AG04450 (cell line): ENCODE measurements at regions not wholly inside any gene's neighbourhood (a gene's known extent, or its start where the extent isn't known, plus 50 kb on each side); places are given as distances from the start of the nearest gene placed in this dataset.

Experiments
- CTCF ChIA-PET: fragments of 300-600, 350-600 bp; formaldehyde crosslinking; extraction: SDS; loops from one replicate; lab custom pipeline; 2022; ENCODE audit warnings: antibody characterized with exemption, inconsistent platforms; lab: Charles Lee
- POLR2A ChIA-PET: fragments of 350-600 bp; formaldehyde crosslinking; extraction: SDS; loops from one replicate; lab custom pipeline; 2021; ENCODE audit warnings: antibody characterized with exemption, inconsistent platforms; lab: Yijun Ruan, JAX
- DNase-seq: peaks from one replicate; pipeline ENCODE4 v3.0.0-alpha.2; 2011; ENCODE audit warnings: low read depth, low spot score
- H3K27ac ChIP-seq: one replicate; pipeline ENCODE4 v1.5.1; 2012; ENCODE audit warnings: low read depth, low read length, control low read depth
- H3K27me3 ChIP-seq: one replicate; pipeline ENCODE4 v1.6.0; 2012; ENCODE audit warnings: low read length; ENCODE audit not compliant: control insufficient read depth, insufficient read depth
- H3K4me3 ChIP-seq: 2 replicates; pipeline ENCODE4 v1.5.1; 2011; ENCODE audit warnings: mild to moderate bottlenecking, low read depth, low read length, control low read depth
- H3K9me3 ChIP-seq: 2 replicates; pipeline ENCODE4 v1.5.1; 2012; ENCODE audit warnings: low read length; ENCODE audit not compliant: control insufficient read depth, insufficient read depth
- CTCF ChIP-seq: IDR thresholded peaks from 2 replicates; pipeline ENCODE4 v1.5.1; 2011; ENCODE audit warnings: low read depth, low read length, control low read depth, inconsistent platforms

DNA sequence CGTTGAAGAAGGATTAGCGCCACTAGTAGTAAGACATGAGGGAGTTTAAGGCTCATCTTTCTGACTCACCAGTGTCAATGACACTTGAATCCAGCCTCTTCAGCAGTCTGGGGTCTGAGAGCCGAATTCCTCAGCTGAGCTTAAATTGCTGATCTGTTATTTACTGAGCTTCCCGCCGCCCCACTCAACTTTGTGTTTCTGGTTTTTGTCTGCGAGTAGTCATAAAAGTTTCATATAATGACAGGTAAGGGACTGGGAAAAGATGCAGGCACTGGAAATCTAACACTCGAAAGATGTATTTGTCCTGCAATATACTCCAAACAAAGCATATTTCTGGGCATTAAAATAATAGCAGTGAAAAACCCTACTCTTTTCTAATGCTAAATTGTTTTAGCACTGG, 51.2 kb upstream of the RELN start:
- ChIA-PET CTCF (no interaction called here), POLR2A (interaction anchor here (0.6 kb wide), 1 partner anchor 523 kb away, joined by 4 read pairs; no protein-coding TSS in a partner anchor)
- Histone ChIP-seq H3K9me3 (no peaks in the 10 kb centered on the region), H3K27me3 (no peaks in the 10 kb centered on the region), H3K4me3 (no peak overlapping the region), H3K27ac (no peak overlapping the region)
- no peak for TF ChIP-seq CTCF
- DNase-seq, result no peak

GRCh38 chr7:104039363-104039762, 49.9 kb upstream of the RELN start:
- no peak for TF ChIP-seq CTCF
- DNase-seq, result no peak
- H3K9me3 ChIP-seq, result no peaks in the 10 kb centered on the region
- ChIA-PET CTCF (no interaction called here), POLR2A (no interaction called here)
- H3K27me3 ChIP-seq, result no peaks in the 10 kb centered on the region
- H3K27ac ChIP-seq, result no peak overlapping the region
- no peak overlapping the region for H3K4me3 ChIP-seq
